ENCODE measurements at regions not wholly inside any gene's neighbourhood (a gene's known extent, or its start where the extent isn't known, plus 50 kb on each side); places are given as distances from the start of the nearest gene placed in this dataset.

GRCh38 chr6:9657994-9658393 lies 756.9 kb downstream of the TFAP2A start:
- no peak for DNase-seq (ENCODE audit: extremely low spot score, insufficient read length, low read depth)
- FAIRE-seq = no peak

GRCh38 chr6:9647599-9647998 lies 767.3 kb downstream of the TFAP2A start:
- no peak for FAIRE-seq

GRCh38 chr6:9647071-9647445 lies 767.8 kb downstream of the TFAP2A start:
- DNase-seq (ENCODE audit: extremely low spot score, insufficient read length, low read depth) = no peak
- no peak for FAIRE-seq

More at GRCh38 chr6:9647599-9647998, 767.3 kb downstream of the TFAP2A start:
- DNase-seq (ENCODE audit: extremely low spot score, insufficient read length, low read depth) = no peak

- FAIRE-seq = no peak
- DNase-seq (ENCODE audit: extremely low spot score, insufficient read length, low read depth) = no peak
Observed at GRCh38 chr6:9646342-9647070, 768.4 kb downstream of the TFAP2A start.

- no peak for DNase-seq (ENCODE audit: extremely low spot score, insufficient read length, low read depth)
- FAIRE-seq = no peak
Observed at GRCh38 chr6:9638861-9639260, 776.0 kb downstream of the TFAP2A start.

- FAIRE-seq (no peak), DNase-seq (ENCODE audit: extremely low spot score, insufficient read length, low read depth) (no peak)
Observed at GRCh38 chr6:9634776-9635175, 780.1 kb downstream of the TFAP2A start.

- no peak for FAIRE-seq
- no peak for DNase-seq (ENCODE audit: extremely low spot score, insufficient read length, low read depth)
Observed at GRCh38 chr6:9632026-9632425, 782.8 kb downstream of the TFAP2A start.

- no peak for DNase-seq (ENCODE audit: extremely low spot score, insufficient read length, low read depth)
Observed at GRCh38 chr6:9628819-9629218, 786.1 kb downstream of the TFAP2A start.

GRCh38 chr6:9627916-9628315 lies 787.0 kb downstream of the TFAP2A start:
- DNase-seq (ENCODE audit: extremely low spot score, insufficient read length, low read depth) = no peak
- FAIRE-seq = no peak

More at GRCh38 chr6:9628819-9629218, 786.1 kb downstream of the TFAP2A start:
- no peak for FAIRE-seq

GRCh38 chr6:9623985-9624384 lies 790.9 kb downstream of the TFAP2A start:
- no peak for FAIRE-seq

GRCh38 chr6:9623228-9623832 lies 791.5 kb downstream of the TFAP2A start:
- FAIRE-seq = no peak
- DNase-seq (ENCODE audit: extremely low spot score, insufficient read length, low read depth) = no peak

More at GRCh38 chr6:9623985-9624384, 790.9 kb downstream of the TFAP2A start:
- no peak for DNase-seq (ENCODE audit: extremely low spot score, insufficient read length, low read depth)

GRCh38 chr6:9621276-9621675 lies 793.6 kb downstream of the TFAP2A start:
- FAIRE-seq = no peak
- no peak for DNase-seq (ENCODE audit: extremely low spot score, insufficient read length, low read depth)

- no peak for DNase-seq (ENCODE audit: extremely low spot score, insufficient read length, low read depth)
Observed at GRCh38 chr6:9620687-9621086, 794.2 kb downstream of the TFAP2A start.

GRCh38 chr6:9620263-9620662 lies 794.6 kb downstream of the TFAP2A start:
- FAIRE-seq (no peak), DNase-seq (ENCODE audit: extremely low spot score, insufficient read length, low read depth) (no peak)

More at GRCh38 chr6:9620687-9621086, 794.2 kb downstream of the TFAP2A start:
- no peak for FAIRE-seq

- DNase-seq (ENCODE audit: extremely low spot score, insufficient read length, low read depth) (no peak), FAIRE-seq (no peak)
Observed at GRCh38 chr6:9614778-9615177, 800.1 kb downstream of the TFAP2A start.

GRCh38 chr6:9612489-9612888 lies 802.4 kb downstream of the TFAP2A start:
- no peak for FAIRE-seq

GRCh38 chr6:9610620-9611415 lies 804.1 kb downstream of the TFAP2A start:
- no peak for DNase-seq (ENCODE audit: extremely low spot score, insufficient read length, low read depth)

More at GRCh38 chr6:9612489-9612888, 802.4 kb downstream of the TFAP2A start:
- no peak for DNase-seq (ENCODE audit: extremely low spot score, insufficient read length, low read depth)

GRCh38 chr6:9606435-9607134 lies 808.3 kb downstream of the TFAP2A start:
- DNase-seq (ENCODE audit: extremely low spot score, insufficient read length, low read depth) = no peak
- no peak for FAIRE-seq

More at GRCh38 chr6:9610620-9611415, 804.1 kb downstream of the TFAP2A start:
- no peak for FAIRE-seq

GRCh38 chr6:9594746-9595145 lies 820.1 kb downstream of the TFAP2A start:
- no peak for FAIRE-seq

GRCh38 chr6:9593554-9593953 lies 821.3 kb downstream of the TFAP2A start:
- DNase-seq (ENCODE audit: extremely low spot score, insufficient read length, low read depth) = no peak

More at GRCh38 chr6:9594746-9595145, 820.1 kb downstream of the TFAP2A start:
- no peak for DNase-seq (ENCODE audit: extremely low spot score, insufficient read length, low read depth)

More at GRCh38 chr6:9593554-9593953, 821.3 kb downstream of the TFAP2A start:
- FAIRE-seq = no peak

Data from GM18507 (cell line).